ENCODE measurements at regions not wholly inside any gene's neighbourhood (a gene's known extent, or its start where the extent isn't known, plus 50 kb on each side); places are given as distances from the start of the nearest gene placed in this dataset.

GRCh38 chr5:119694284-119694683 lies 64.9 kb downstream of the FAM170A start:
- no peak for TF ChIP-seq CTCF (IDR thresholded peaks at IDR 0.05; ENCODE audit: insufficient read depth, low read depth, low read length)
- TF ChIP-seq EZH2 (IDR thresholded peaks at IDR 0.05; ENCODE audit: insufficient read depth, low read length) = no peak
